Immature natural killer cell (primary cell): ENCODE measurements at regions not wholly inside any gene's neighbourhood (a gene's known extent, or its start where the extent isn't known, plus 50 kb on each side); places are given as distances from the start of the nearest gene placed in this dataset.
"Not testable (repeated sequence)": the region's sequence is repeated elsewhere in the genome, so short reads cannot be mapped to it uniquely, and the experiment has no call there.

Experiments used
- DNase-seq, 3 donors: peaks; one replicate each; pipeline ENCODE4 v3.0.0; 2022; ENCODE audit warnings: mixed read lengths in 1 of 3
- H3K27ac Mint-ChIP-seq, 6 donors: one replicate each; pipeline ENCODE4 v1.8.0; 2020; ENCODE audit warnings: mixed read lengths in 6 of 6, mild to moderate bottlenecking in 5 of 6, inconsistent platforms in 4 of 6, moderate library complexity in 3 of 6
- H3K27me3 Mint-ChIP-seq, 3 donors: one replicate each; pipeline ENCODE4 v1.8.0; 2020 to 2021; ENCODE audit warnings: low read depth in 3 of 3, mild to moderate bottlenecking in 3 of 3, mixed read lengths in 3 of 3, moderate library complexity in 3 of 3, inconsistent platforms in 1 of 3
- H3K36me3 Mint-ChIP-seq, 3 donors: one replicate each; pipeline ENCODE4 v1.8.0; 2020; ENCODE audit warnings: mixed read lengths in 3 of 3, inconsistent platforms in 2 of 3, mild to moderate bottlenecking in 2 of 3
- H3K4me1 Mint-ChIP-seq, 2 donors: one replicate each; pipeline ENCODE4 v1.8.0; 2020; ENCODE audit warnings: inconsistent platforms in 2 of 2, mild to moderate bottlenecking in 2 of 2, mixed read lengths in 2 of 2, moderate library complexity in 1 of 2
- H3K4me3 Mint-ChIP-seq, 5 donors: one replicate each; pipeline ENCODE4 v1.8.0; 2020; ENCODE audit warnings: mild to moderate bottlenecking in 5 of 5, mixed read lengths in 5 of 5, inconsistent platforms in 3 of 5, moderate library complexity in 3 of 5
- H3K9me3 Mint-ChIP-seq, 6 donors: one replicate each; pipeline ENCODE4 v1.8.0; 2020; ENCODE audit warnings: mild to moderate bottlenecking in 6 of 6, mixed read lengths in 6 of 6, inconsistent platforms in 4 of 6, moderate library complexity in 3 of 6

GRCh38 chr6:74208239-74208638 is 512.2 kb downstream of the CD109 start:
- Mint-ChIP-seq H3K27ac (no peak overlapping the region), H3K4me1 (no peaks in the 10 kb centered on the region), H3K9me3 (peaks cover 11 to 37% (median 18%) of the 10 kb centered on the region in 6 donors), H3K4me3 (no peak overlapping the region), H3K36me3 (peaks cover 0 to 3% (median 0%) of the 10 kb centered on the region in 3 donors), H3K27me3 (no peaks in the 10 kb centered on the region)
- DNase-seq: no peak

- peaks cover 0 to 3% (median 0%) of the 10 kb centered on the region in 3 donors for H3K36me3 Mint-ChIP-seq
- H3K27me3 Mint-ChIP-seq: peaks cover 0 to 1% (median 0%) of the 10 kb centered on the region in 3 donors
- H3K4me3 Mint-ChIP-seq: no peak overlapping the region
- H3K4me1 Mint-ChIP-seq: no peaks in the 10 kb centered on the region
- DNase-seq: no peak
- H3K9me3 Mint-ChIP-seq: peaks cover 8 to 16% (median 14%) of the 10 kb centered on the region in 6 donors
- no peak overlapping the region for H3K27ac Mint-ChIP-seq
Measured at GRCh38 chr6:74199215-74199915, 503.4 kb downstream of the CD109 start.

DNA sequence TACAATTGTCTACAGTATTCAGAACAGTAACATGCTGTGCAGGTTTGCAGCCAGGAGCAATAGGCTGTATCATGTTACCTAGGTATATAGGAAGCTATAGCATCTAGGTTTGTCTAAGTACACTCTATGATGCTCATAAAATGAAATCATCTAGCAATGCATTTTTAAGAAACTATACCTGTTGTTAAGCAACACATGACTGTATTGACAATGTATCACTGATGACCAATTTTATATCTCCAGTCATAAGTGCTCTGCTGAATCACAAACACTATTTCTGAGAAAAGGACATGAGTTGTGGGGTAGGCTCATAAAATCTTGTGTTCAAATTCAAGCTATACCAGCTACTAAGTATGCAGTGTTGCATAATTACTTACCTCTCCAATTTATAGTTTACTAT is 501.3 kb downstream of the CD109 start:
- H3K9me3 Mint-ChIP-seq: peaks cover 4 to 18% (median 10%) of the 10 kb centered on the region in 6 donors
- H3K27me3 Mint-ChIP-seq: peaks cover 0 to under 1% (median 0%) of the 10 kb centered on the region in 3 donors
- DNase-seq: no peak
- H3K36me3 Mint-ChIP-seq: peaks cover 0 to 3% (median 0%) of the 10 kb centered on the region in 3 donors
- H3K27ac Mint-ChIP-seq: no peak overlapping the region
- no peaks in the 10 kb centered on the region for H3K4me1 Mint-ChIP-seq
- no peak overlapping the region for H3K4me3 Mint-ChIP-seq

DNA sequence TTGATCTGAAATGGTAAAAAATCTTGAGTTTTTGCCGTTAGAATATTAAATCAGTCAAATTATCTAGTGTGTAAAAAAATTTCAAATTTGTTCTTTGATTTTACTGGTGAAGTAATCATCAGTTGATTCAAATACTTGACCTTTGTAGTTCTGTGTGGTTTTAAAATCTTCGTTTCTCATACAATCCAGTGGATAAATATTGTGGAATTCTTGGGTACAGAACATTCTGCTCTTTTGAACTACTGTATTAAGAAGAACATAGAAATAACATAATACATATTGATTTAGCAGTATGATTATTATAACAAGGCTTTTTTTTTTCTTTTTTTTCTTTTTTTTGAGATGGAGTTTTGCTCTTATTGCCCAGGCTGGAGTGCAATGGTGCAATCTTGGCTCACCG is 491.8 kb downstream of the CD109 start:
- Mint-ChIP-seq H3K9me3 (peaks cover 6 to 19% (median 14%) of the 10 kb centered on the region in 6 donors), H3K27me3 (peaks cover 0 to 3% (median 1%) of the 10 kb centered on the region in 3 donors), H3K36me3 (peaks cover 0 to 8% (median 0%) of the 10 kb centered on the region in 3 donors)

GRCh38 chr6:74182992-74183391 is 487.0 kb downstream of the CD109 start:
- Mint-ChIP-seq H3K27me3 (peaks cover 0 to 3% (median 0%) of the 10 kb centered on the region in 3 donors), H3K4me1 (no peaks in the 10 kb centered on the region), H3K27ac (no peak overlapping the region), H3K36me3 (no peaks in the 10 kb centered on the region), H3K4me3 (no peak overlapping the region), H3K9me3 (peaks cover 0 to 12% (median 5%) of the 10 kb centered on the region in 6 donors)
- DNase-seq: no peak

More for the DNA sequence above, 491.8 kb downstream of the CD109 start:
- Mint-ChIP-seq H3K27ac (no peak overlapping the region), H3K4me3 (no peak overlapping the region), H3K4me1 (no peaks in the 10 kb centered on the region)
- DNase-seq: no peak

GRCh38 chr6:74181471-74181870 is 485.5 kb downstream of the CD109 start:
- DNase-seq: no peak
- no peaks in the 10 kb centered on the region for H3K36me3 Mint-ChIP-seq
- no peak overlapping the region for H3K4me3 Mint-ChIP-seq

DNA sequence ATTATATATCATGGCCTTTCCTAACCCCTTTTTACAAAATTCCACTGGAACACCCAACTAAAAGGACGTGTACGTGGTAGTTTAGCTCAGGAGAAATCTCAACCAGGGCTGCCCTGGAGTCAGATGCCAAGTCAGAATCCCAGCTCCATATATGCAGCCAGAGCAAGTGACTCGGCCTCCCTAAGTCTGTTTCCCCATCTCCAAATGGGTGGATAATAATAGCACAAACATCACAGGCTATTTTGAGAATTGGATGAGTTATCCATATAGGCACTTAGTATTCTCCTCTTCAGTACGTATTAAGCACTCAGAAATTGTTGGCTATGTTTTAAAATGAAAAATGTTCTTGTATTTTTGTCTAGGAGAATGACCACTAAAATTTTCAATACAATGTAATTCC is 481.5 kb downstream of the CD109 start:
- Mint-ChIP-seq H3K4me3 (no peak overlapping the region), H3K27ac (no peak overlapping the region), H3K9me3 (peaks cover 0 to 16% (median under 1%) of the 10 kb centered on the region in 6 donors), H3K36me3 (no peaks in the 10 kb centered on the region), H3K27me3 (peaks cover 0 to 1% (median 0%) of the 10 kb centered on the region in 3 donors), H3K4me1 (no peaks in the 10 kb centered on the region)
- DNase-seq: no peak

More at GRCh38 chr6:74181471-74181870, 485.5 kb downstream of the CD109 start:
- Mint-ChIP-seq H3K4me1 (no peaks in the 10 kb centered on the region), H3K9me3 (peaks cover 0 to 15% (median 5%) of the 10 kb centered on the region in 6 donors), H3K27ac (no peak overlapping the region), H3K27me3 (peaks cover 0 to 4% (median 0%) of the 10 kb centered on the region in 3 donors)

DNA sequence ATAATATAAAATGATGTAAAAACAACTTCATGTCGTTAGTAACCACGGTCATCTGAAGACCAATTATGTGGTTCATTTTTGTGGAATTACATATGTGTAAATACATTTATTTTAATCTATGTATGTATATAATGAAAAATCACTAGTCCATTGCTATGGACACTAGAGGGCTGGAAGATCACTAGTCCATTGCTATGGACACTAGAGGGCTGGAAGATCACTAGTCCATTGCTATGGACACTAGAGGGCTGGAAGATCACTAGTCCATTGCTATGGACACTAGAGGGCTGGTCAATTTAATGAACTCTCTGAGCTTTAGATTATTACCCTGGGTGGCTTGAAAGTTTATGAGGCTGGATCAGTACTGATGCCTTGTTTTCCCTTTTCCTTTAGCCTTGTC is 474.5 kb downstream of the CD109 start:
- not testable (repeated sequence) for H3K27ac Mint-ChIP-seq, H3K4me3 Mint-ChIP-seq, H3K36me3 Mint-ChIP-seq, H3K4me1 Mint-ChIP-seq, H3K27me3 Mint-ChIP-seq, DNase-seq
- peaks cover 0 to 22% (median 5%) of the 10 kb centered on the region in 6 donors for H3K9me3 Mint-ChIP-seq

GRCh38 chr6:74170118-74170517 is 474.1 kb downstream of the CD109 start:
- Mint-ChIP-seq H3K36me3 (no peaks in the 10 kb centered on the region), H3K4me1 (no peaks in the 10 kb centered on the region), H3K9me3 (peaks cover 0 to 22% (median 5%) of the 10 kb centered on the region in 6 donors), H3K27ac (no peak overlapping the region), H3K27me3 (no peaks in the 10 kb centered on the region), H3K4me3 (no peak overlapping the region)
- no peak for DNase-seq

DNA sequence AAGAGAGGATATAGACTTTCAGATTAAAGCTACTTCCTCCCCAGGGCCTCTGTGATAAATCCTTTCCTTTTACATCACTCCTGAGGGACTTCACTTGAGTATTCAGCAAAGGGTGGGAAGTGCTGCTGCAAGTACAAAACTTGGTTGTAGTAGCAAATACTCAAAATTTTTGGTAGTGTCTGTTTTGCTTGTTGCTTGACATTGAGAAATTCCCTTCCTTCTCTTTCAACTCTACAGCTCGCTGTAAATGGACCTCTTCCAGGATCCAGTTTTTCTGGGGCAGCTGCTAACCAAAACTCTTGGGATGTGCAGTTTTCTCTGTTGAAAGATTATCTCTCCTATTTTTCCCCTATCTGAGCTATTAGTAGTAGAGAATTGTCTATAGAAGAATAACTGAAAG is 472.0 kb downstream of the CD109 start:
- Mint-ChIP-seq H3K27me3 (no peaks in the 10 kb centered on the region), H3K9me3 (peaks cover 0 to 12% (median 5%) of the 10 kb centered on the region in 6 donors), H3K4me1 (no peaks in the 10 kb centered on the region), H3K27ac (no peak overlapping the region), H3K36me3 (no peaks in the 10 kb centered on the region), H3K4me3 (no peak overlapping the region)
- no peak for DNase-seq

GRCh38 chr6:74167511-74167910 is 471.5 kb downstream of the CD109 start:
- Mint-ChIP-seq H3K36me3 (no peaks in the 10 kb centered on the region), H3K4me3 (no peak overlapping the region), H3K27ac (no peak overlapping the region), H3K4me1 (no peaks in the 10 kb centered on the region), H3K9me3 (peaks cover 0 to 15% (median 5%) of the 10 kb centered on the region in 6 donors), H3K27me3 (no peaks in the 10 kb centered on the region)
- DNase-seq: no peak

DNA sequence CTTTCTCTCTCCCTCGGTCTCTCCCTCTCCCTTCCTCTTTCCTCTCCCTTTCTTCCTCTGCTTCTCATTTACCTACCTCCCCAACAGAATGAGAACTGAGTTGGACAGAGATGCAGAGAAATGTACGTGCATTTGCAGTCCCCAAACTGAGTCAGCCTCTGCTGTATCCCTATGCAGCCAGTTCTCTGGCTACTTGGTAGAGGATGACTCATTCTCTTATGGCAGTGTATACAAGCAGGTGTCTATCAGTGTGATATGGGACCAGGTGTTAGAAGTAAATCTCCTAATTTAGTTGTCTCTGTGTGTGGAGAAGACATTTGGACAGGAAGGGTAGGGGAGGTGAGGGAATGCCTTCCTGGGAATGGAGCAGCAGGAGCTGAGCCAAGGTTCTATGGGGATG is 470.8 kb downstream of the CD109 start:
- DNase-seq: no peak
- H3K27ac Mint-ChIP-seq: no peak overlapping the region
- no peaks in the 10 kb centered on the region for H3K36me3 Mint-ChIP-seq
- H3K27me3 Mint-ChIP-seq: no peaks in the 10 kb centered on the region
- peaks cover 0 to 10% (median 5%) of the 10 kb centered on the region in 6 donors for H3K9me3 Mint-ChIP-seq
- H3K4me1 Mint-ChIP-seq: no peaks in the 10 kb centered on the region
- no peak overlapping the region for H3K4me3 Mint-ChIP-seq

GRCh38 chr6:74161380-74161779 is 465.4 kb downstream of the CD109 start:
- no peaks in the 10 kb centered on the region for H3K36me3 Mint-ChIP-seq
- no peaks in the 10 kb centered on the region for H3K4me1 Mint-ChIP-seq
- no peak overlapping the region for H3K4me3 Mint-ChIP-seq
- H3K9me3 Mint-ChIP-seq: peaks cover 8 to 20% (median 10%) of the 10 kb centered on the region in 6 donors
- no peaks in the 10 kb centered on the region for H3K27me3 Mint-ChIP-seq
- no peak for DNase-seq
- H3K27ac Mint-ChIP-seq: no peak overlapping the region

GRCh38 chr6:74152096-74152675 is 456.2 kb downstream of the CD109 start:
- Mint-ChIP-seq H3K27me3 (no peaks in the 10 kb centered on the region), H3K4me1 (no peaks in the 10 kb centered on the region), H3K27ac (no peak overlapping the region), H3K4me3 (no peak overlapping the region), H3K9me3 (peaks cover 0 to 25% (median 4%) of the 10 kb centered on the region in 6 donors), H3K36me3 (no peaks in the 10 kb centered on the region)
- no peak for DNase-seq
